Small intestine (tissue), 7 donors: ENCODE measurements at regions not wholly inside any gene's neighbourhood (a gene's known extent, or its start where the extent isn't known, plus 50 kb on each side); places are given as distances from the start of the nearest gene placed in this dataset.

Experiments
- DNase-seq, 2 donors: peaks; one replicate each; pipeline versions ENCODE4 v3.0.0 to v3.0.0-alpha.2; 2013
- FAIRE-seq: peaks from 2 replicates; lab custom pipeline; 2012; peaks lifted over from hg19 to GRCh38; lab: Jason Lieb, UNC
- H3K27ac ChIP-seq, 3 donors: one replicate each; pipeline ENCODE4 v1.5.1; 2013; ENCODE audit warnings: low read length in 2 of 3, mild to moderate bottlenecking in 2 of 3, control low read depth in 1 of 3, inconsistent platforms in 1 of 3, low read depth in 1 of 3, moderate library complexity in 1 of 3
- H3K27me3 ChIP-seq, 3 donors: one replicate each; pipeline ENCODE4 v1.6.1; 2013; ENCODE audit warnings: low read length in 3 of 3, inconsistent platforms in 1 of 3; ENCODE audit not compliant: control insufficient read depth in 3 of 3, insufficient read depth in 3 of 3
- H3K36me3 ChIP-seq, 3 donors: one replicate each; pipeline ENCODE4 v1.6.1; 2013; ENCODE audit warnings: low read length in 3 of 3, inconsistent platforms in 1 of 3, low read depth in 1 of 3, mild to moderate bottlenecking in 1 of 3, moderate library complexity in 1 of 3; ENCODE audit not compliant: control insufficient read depth in 3 of 3, insufficient read depth in 2 of 3
- H3K4me1 ChIP-seq, 3 donors: one replicate each; pipeline ENCODE4 v1.6.1; 2013; ENCODE audit warnings: low read length in 2 of 3, inconsistent platforms in 1 of 3, low read depth in 1 of 3, mild to moderate bottlenecking in 1 of 3, moderate library complexity in 1 of 3; ENCODE audit not compliant: control insufficient read depth in 3 of 3, insufficient read depth in 2 of 3
- H3K4me3 ChIP-seq, 3 donors: one replicate each; pipeline ENCODE4 v1.5.1; 2013; ENCODE audit warnings: low read length in 3 of 3, control low read depth in 1 of 3, inconsistent platforms in 1 of 3, low read depth in 1 of 3, mild to moderate bottlenecking in 1 of 3, moderate library complexity in 1 of 3
- H3K9me3 ChIP-seq, 2 donors: one replicate each; pipeline ENCODE4 v1.6.1; 2013; ENCODE audit warnings: low read depth in 1 of 2, low read length in 1 of 2; ENCODE audit not compliant: control insufficient read depth in 2 of 2, insufficient read depth in 1 of 2
- WGBS, 3 donors: extraction: QIAGEN DNeasy Blood & Tissue Kit; methylation state at CpG; one replicate each; pipeline ENCODE4 v1.1.7; 2013; 5-methylcytosine and 5-hydroxymethylcytosine counted together
- donor health status: healthy with polysubstance abuse.
- donor health status: control.
- donor health status: control.
- donor health status: Bipolar disorder and iron deficiency.
- donor health status: healthy.

- H3K36me3 ChIP-seq = no peaks in the 10 kb centered on the region
- 60 to 69% (median 66%) methylated on average over 3 of the region's 3 CpGs for WGBS, 3 donors
- H3K4me3 ChIP-seq = no peak overlapping the region
- DNase-seq = no peak
- no peak overlapping the region for H3K27ac ChIP-seq
- H3K4me1 ChIP-seq = no peaks in the 10 kb centered on the region
- H3K27me3 ChIP-seq = no peaks in the 10 kb centered on the region
- H3K9me3 ChIP-seq = peaks cover 2 to 7% of the 10 kb centered on the region in 2 donors
- no peak for FAIRE-seq
These were observed 166.1 kb downstream of the MARCHF11 start for GRCh38 chr5:16013334-16014065.

- H3K27me3 ChIP-seq = no peaks in the 10 kb centered on the region
- DNase-seq (no peak), FAIRE-seq (no peak)
- no peaks in the 10 kb centered on the region for H3K4me1 ChIP-seq
- H3K9me3 ChIP-seq = peaks cover 2 to 4% of the 10 kb centered on the region in 2 donors
- H3K27ac ChIP-seq = no peak overlapping the region
- no peak overlapping the region for H3K4me3 ChIP-seq
- no peaks in the 10 kb centered on the region for H3K36me3 ChIP-seq
These were observed 170.3 kb downstream of the MARCHF11 start for GRCh38 chr5:16009256-16009655.

GRCh38 chr5:16007750-16008415 lies 171.7 kb downstream of the MARCHF11 start:
- no peak overlapping the region for H3K4me3 ChIP-seq
- no peaks in the 10 kb centered on the region for H3K36me3 ChIP-seq
- peaks cover 2 to 4% of the 10 kb centered on the region in 2 donors for H3K9me3 ChIP-seq
- DNase-seq (no peak), FAIRE-seq (no peak)
- 91 to 97% (median 95%) methylated on average over 2 of the region's 2 CpGs for WGBS, 3 donors
- no peaks in the 10 kb centered on the region for H3K27me3 ChIP-seq
- H3K27ac ChIP-seq = no peak overlapping the region
- no peaks in the 10 kb centered on the region for H3K4me1 ChIP-seq

- Histone ChIP-seq H3K9me3 (peaks cover 2 to 4% of the 10 kb centered on the region in 2 donors), H3K4me3 (no peak overlapping the region), H3K36me3 (no peaks in the 10 kb centered on the region), H3K27ac (no peak overlapping the region), H3K27me3 (no peaks in the 10 kb centered on the region), H3K4me1 (no peaks in the 10 kb centered on the region)
- DNase-seq (no peak), FAIRE-seq (no peak)
These were observed 174.4 kb downstream of the MARCHF11 start for GRCh38 chr5:16005225-16005624.

GRCh38 chr5:16000056-16000455 lies 179.5 kb downstream of the MARCHF11 start:
- no peak for DNase-seq
- 75 to 80% (median 76%) methylated on average over 2 of the region's 2 CpGs for WGBS, 3 donors
- no peaks in the 10 kb centered on the region for H3K9me3 ChIP-seq
- no peak for FAIRE-seq
- no peaks in the 10 kb centered on the region for H3K36me3 ChIP-seq
- H3K4me3 ChIP-seq = no peak overlapping the region
- no peaks in the 10 kb centered on the region for H3K27me3 ChIP-seq
- no peak overlapping the region for H3K27ac ChIP-seq
- H3K4me1 ChIP-seq = no peaks in the 10 kb centered on the region

- Histone ChIP-seq H3K4me3 (no peak overlapping the region), H3K27ac (no peak overlapping the region), H3K36me3 (no peaks in the 10 kb centered on the region), H3K9me3 (peaks cover 2 to 4% of the 10 kb centered on the region in 2 donors), H3K4me1 (no peaks in the 10 kb centered on the region), H3K27me3 (no peaks in the 10 kb centered on the region)
- DNase-seq (peak in 1 of 2 donors; percentile 1), FAIRE-seq (no peak)
- WGBS, 3 donors = 48 to 68% (median 50%) methylated on average over 2 of the region's 2 CpGs
These were observed 184.1 kb downstream of the MARCHF11 start for GRCh38 chr5:15995341-15996052.

- Histone ChIP-seq H3K27ac (no peak overlapping the region), H3K27me3 (no peaks in the 10 kb centered on the region), H3K36me3 (no peaks in the 10 kb centered on the region), H3K4me1 (no peaks in the 10 kb centered on the region), H3K9me3 (peaks cover 2 to 4% of the 10 kb centered on the region in 2 donors), H3K4me3 (no peak overlapping the region)
- FAIRE-seq = no peak
- no peak for DNase-seq
These were observed 185.7 kb downstream of the MARCHF11 start for GRCh38 chr5:15993919-15994318.

GRCh38 chr5:15993334-15993733 lies 186.3 kb downstream of the MARCHF11 start:
- no peak for DNase-seq
- 92 to 97% (median 96%) methylated on average over 2 of the region's 2 CpGs for WGBS, 3 donors
- Histone ChIP-seq H3K27ac (no peak overlapping the region), H3K36me3 (no peaks in the 10 kb centered on the region), H3K4me1 (no peaks in the 10 kb centered on the region), H3K27me3 (no peaks in the 10 kb centered on the region), H3K4me3 (no peak overlapping the region), H3K9me3 (peaks cover 2 to 4% of the 10 kb centered on the region in 2 donors)
- FAIRE-seq = no peak
